CD14-positive monocyte (primary cell): ENCODE measurements at regions not wholly inside any gene's neighbourhood (a gene's known extent, or its start where the extent isn't known, plus 50 kb on each side); places are given as distances from the start of the nearest gene placed in this dataset.

Experiments used
- DNase-seq, 3 donors: peaks; one replicate each; pipeline ENCODE4 v3.0.0-alpha.2; 2011 to 2022
- H2AFZ ChIP-seq: 2 replicates; pipeline ENCODE4 v1.6.0; 2012; ENCODE audit warnings: mild to moderate bottlenecking, low read depth, low read length, inconsistent platforms; ENCODE audit not compliant: insufficient read depth, poor library complexity, severe bottlenecking
- H3K27ac ChIP-seq, 2 donors: 1 replicate in 1 of 2; 2 replicates in 1 of 2; pipeline ENCODE4 v1.5.1; 2012 to 2013; ENCODE audit warnings: low read length in 2 of 2, control low read depth in 1 of 2, inconsistent platforms in 1 of 2, low read depth in 1 of 2, mild to moderate bottlenecking in 1 of 2
- H3K27me3 ChIP-seq, 2 donors: one replicate each; pipeline versions ENCODE4 v1.6.0 to v1.6.1; 2011 to 2013; ENCODE audit warnings: low read length in 2 of 2; ENCODE audit not compliant: control insufficient read depth in 2 of 2, insufficient read depth in 2 of 2
- H3K36me3 ChIP-seq, 2 donors: replicated peaks in 1 of 2; 1 replicate in 1 of 2; 2 replicates in 1 of 2; pipeline versions ENCODE4 v1.5.1 to v1.6.1; 2012 to 2013; ENCODE audit warnings: low read length in 2 of 2, control low read depth in 1 of 2, inconsistent platforms in 1 of 2, mild to moderate bottlenecking in 1 of 2; ENCODE audit not compliant: insufficient read depth in 2 of 2, control insufficient read depth in 1 of 2
- H3K4me1 ChIP-seq, 2 donors: 1 replicate in 1 of 2; 2 replicates in 1 of 2; pipeline versions ENCODE4 v1.5.1 to v1.6.1; 2012 to 2013; ENCODE audit warnings: low read length in 2 of 2, control low read depth in 1 of 2, inconsistent platforms in 1 of 2, mild to moderate bottlenecking in 1 of 2, moderate library complexity in 1 of 2; ENCODE audit not compliant: insufficient read depth in 2 of 2, control insufficient read depth in 1 of 2
- H3K4me2 ChIP-seq: replicated peaks from 2 replicates; pipeline ENCODE3; 2012; ENCODE audit warnings: low read length, moderate library complexity, mild to moderate bottlenecking; ENCODE audit not compliant: poor library complexity, severe bottlenecking; ENCODE audit errors: extremely low read depth
- H3K4me3 ChIP-seq, 3 experiments: fragments of 200-600 bp in 1 of 3; sonication (generic) in 1 of 3; replicated peaks in 1 of 3; 1 replicate in 2 of 3; 2 replicates in 1 of 3; pipeline ENCODE4 v1.5.1; 2011 to 2013; ENCODE audit warnings: low read length in 3 of 3, mild to moderate bottlenecking in 3 of 3, control low read depth in 2 of 3, low read depth in 2 of 3, inconsistent platforms in 1 of 3, moderate library complexity in 1 of 3
- H3K79me2 ChIP-seq: 2 replicates; pipeline ENCODE4 v1.6.0; 2012; ENCODE audit warnings: mild to moderate bottlenecking, control low read depth, inconsistent platforms, low read length, moderate library complexity; ENCODE audit not compliant: insufficient read depth
- H3K9ac ChIP-seq: 2 replicates; pipeline ENCODE4 v1.6.0; 2017; ENCODE audit warnings: low read length, mild to moderate bottlenecking; ENCODE audit not compliant: insufficient read depth, poor library complexity, severe bottlenecking
- H3K9me3 ChIP-seq, 2 donors: replicated peaks in 1 of 2; 1 replicate in 1 of 2; 2 replicates in 1 of 2; pipeline versions ENCODE4 v1.5.1 to v1.6.1; 2012 to 2013; ENCODE audit warnings: low read length in 2 of 2, control low read depth in 1 of 2; ENCODE audit not compliant: control insufficient read depth in 1 of 2, insufficient read depth in 1 of 2
- H4K20me1 ChIP-seq: 2 replicates; pipeline ENCODE4 v1.6.0; 2012; ENCODE audit warnings: mild to moderate bottlenecking, low read length, control low read depth, moderate library complexity; ENCODE audit not compliant: insufficient read depth
- H3K27ac Mint-ChIP-seq, 7 donors: one replicate each; pipeline ENCODE4 v1.8.0; 2020; ENCODE audit warnings: mild to moderate bottlenecking in 7 of 7, mixed read lengths in 7 of 7, moderate library complexity in 6 of 7, inconsistent platforms in 2 of 7
- H3K27me3 Mint-ChIP-seq, 3 donors: one replicate each; pipeline ENCODE4 v1.8.0; 2021 to 2022; ENCODE audit warnings: low read depth in 3 of 3, mild to moderate bottlenecking in 3 of 3, mixed read lengths in 3 of 3, moderate library complexity in 3 of 3, inconsistent platforms in 1 of 3
- H3K36me3 Mint-ChIP-seq, 2 donors: one replicate each; pipeline ENCODE4 v1.8.0; 2020; ENCODE audit warnings: mixed read lengths in 2 of 2, inconsistent platforms in 1 of 2, mild to moderate bottlenecking in 1 of 2
- H3K4me1 Mint-ChIP-seq: one replicate; pipeline ENCODE4 v1.8.0; 2020; ENCODE audit warnings: mild to moderate bottlenecking, mixed read lengths
- H3K4me3 Mint-ChIP-seq, 2 donors: one replicate each; pipeline ENCODE4 v1.8.0; 2020; ENCODE audit warnings: mild to moderate bottlenecking in 2 of 2, mixed read lengths in 2 of 2, moderate library complexity in 1 of 2
- H3K9me3 Mint-ChIP-seq, 7 donors: one replicate each; pipeline ENCODE4 v1.8.0; 2020 to 2022; ENCODE audit warnings: mixed read lengths in 7 of 7, mild to moderate bottlenecking in 6 of 7, moderate library complexity in 6 of 7, inconsistent platforms in 2 of 7
- CTCF ChIP-seq: fragments of 200-600 bp; IDR thresholded peaks from one replicate; pipeline ENCODE4 v1.8.0; 2022; ENCODE audit warnings: antibody characterized with exemption, mild to moderate bottlenecking
- WGBS: methylation state at CpG from one replicate; pipeline ENCODE4 v1.1.5; 2013; ENCODE audit warnings: missing lambda C conversion rate; ENCODE audit not compliant: insufficient coverage; 5-methylcytosine and 5-hydroxymethylcytosine counted together
- intact Hi-C, 2 donors: fragments of 100-400 bp; cut with micrococcal nuclease; formaldehyde crosslinking; loops; one replicate each; pipeline versions ENCODE4 v1.15.0 to v1.15.1; 2023

- no peak overlapping the region for H2AFZ ChIP-seq
- no peak for TF ChIP-seq CTCF
- Mint-ChIP-seq H3K4me1 (no peaks in the 10 kb centered on the region), H3K4me3 (no peak overlapping the region), H3K27ac (no peak overlapping the region), H3K27me3 (peaks cover 0 to 4% (median 2%) of the 10 kb centered on the region in 3 donors), H3K9me3 (peaks cover 0 to 5% (median 0%) of the 10 kb centered on the region in 7 donors), H3K36me3 (no peaks in the 10 kb centered on the region)
- no peak overlapping the region for H3K27ac ChIP-seq
- no peak overlapping the region for H3K4me3 ChIP-seq
- H3K9ac ChIP-seq: no peak overlapping the region
- intact Hi-C loops: no loop called here
- no peak overlapping the region for H3K4me2 ChIP-seq
- WGBS: 6% methylated on average over 2 of the region's 4 CpGs
- no peaks in the 10 kb centered on the region for H4K20me1 ChIP-seq
- DNase-seq: no peak
- peaks cover 0 to 2% of the 10 kb centered on the region in 2 donors for H3K27me3 ChIP-seq
- no peaks in the 10 kb centered on the region for H3K4me1 ChIP-seq
- H3K9me3 ChIP-seq: no peaks in the 10 kb centered on the region
- H3K79me2 ChIP-seq: no peaks in the 10 kb centered on the region
- H3K36me3 ChIP-seq: no peaks in the 10 kb centered on the region
Measured at GRCh38 chr2:18500333-18500732, 60.1 kb downstream of the RDH14 start.

- no peak overlapping the region for H3K9ac ChIP-seq
- H3K4me3 ChIP-seq: no peak overlapping the region
- H3K36me3 ChIP-seq: no peaks in the 10 kb centered on the region
- TF ChIP-seq CTCF: no peak
- no peak for DNase-seq
- no peak overlapping the region for H2AFZ ChIP-seq
- no peaks in the 10 kb centered on the region for H4K20me1 ChIP-seq
- no peaks in the 10 kb centered on the region for H3K9me3 ChIP-seq
- peaks cover 0 to 4% (median 3%) of the 10 kb centered on the region in 3 donors for H3K27me3 Mint-ChIP-seq
- H3K27me3 ChIP-seq: peaks cover 0 to 2% of the 10 kb centered on the region in 2 donors
- no peaks in the 10 kb centered on the region for H3K79me2 ChIP-seq
- H3K36me3 Mint-ChIP-seq: no peaks in the 10 kb centered on the region
- H3K4me1 Mint-ChIP-seq: no peaks in the 10 kb centered on the region
- H3K9me3 Mint-ChIP-seq: peaks cover 0 to 6% (median 0%) of the 10 kb centered on the region in 7 donors
- H3K27ac ChIP-seq: no peak overlapping the region
- intact Hi-C loops: no loop called here
- H3K4me1 ChIP-seq: no peaks in the 10 kb centered on the region
- no peak overlapping the region for H3K4me2 ChIP-seq
- H3K4me3 Mint-ChIP-seq: no peak overlapping the region
- H3K27ac Mint-ChIP-seq: no peak overlapping the region
Measured at GRCh38 chr2:18498531-18498930, 61.9 kb downstream of the RDH14 start.
